ENCODE measurements at regions not wholly inside any gene's neighbourhood (a gene's known extent, or its start where the extent isn't known, plus 50 kb on each side); places are given as distances from the start of the nearest gene placed in this dataset.

DNA sequence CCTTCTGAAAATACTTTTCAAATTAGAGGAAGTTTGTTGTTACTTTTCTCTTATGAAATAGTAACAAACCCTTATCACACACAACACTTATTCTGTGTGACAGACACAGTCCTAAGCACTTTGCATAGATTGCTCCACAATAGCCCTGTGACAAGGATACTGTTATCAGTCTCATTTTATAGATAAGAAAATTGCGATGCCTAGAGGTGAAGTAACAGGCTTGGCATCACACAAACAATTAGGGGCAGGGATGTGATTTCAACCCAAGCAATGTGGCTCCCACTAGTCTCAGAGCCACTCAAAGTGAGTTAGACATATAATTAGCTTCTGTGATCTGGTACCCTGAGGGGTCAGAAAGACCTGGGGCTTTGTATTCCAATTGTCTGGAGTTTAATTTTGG lies 339.9 kb downstream of the FBXO8 start:
- no peak for DNase-seq (ENCODE audit: low read depth in 2 of 2)
- H3K4me3 ChIP-seq (replicated peaks in 1 of 2; ENCODE audit: low read depth in 2 of 2, low read length in 2 of 2), result no peak overlapping the region
- TF ChIP-seq, protein P1, sequence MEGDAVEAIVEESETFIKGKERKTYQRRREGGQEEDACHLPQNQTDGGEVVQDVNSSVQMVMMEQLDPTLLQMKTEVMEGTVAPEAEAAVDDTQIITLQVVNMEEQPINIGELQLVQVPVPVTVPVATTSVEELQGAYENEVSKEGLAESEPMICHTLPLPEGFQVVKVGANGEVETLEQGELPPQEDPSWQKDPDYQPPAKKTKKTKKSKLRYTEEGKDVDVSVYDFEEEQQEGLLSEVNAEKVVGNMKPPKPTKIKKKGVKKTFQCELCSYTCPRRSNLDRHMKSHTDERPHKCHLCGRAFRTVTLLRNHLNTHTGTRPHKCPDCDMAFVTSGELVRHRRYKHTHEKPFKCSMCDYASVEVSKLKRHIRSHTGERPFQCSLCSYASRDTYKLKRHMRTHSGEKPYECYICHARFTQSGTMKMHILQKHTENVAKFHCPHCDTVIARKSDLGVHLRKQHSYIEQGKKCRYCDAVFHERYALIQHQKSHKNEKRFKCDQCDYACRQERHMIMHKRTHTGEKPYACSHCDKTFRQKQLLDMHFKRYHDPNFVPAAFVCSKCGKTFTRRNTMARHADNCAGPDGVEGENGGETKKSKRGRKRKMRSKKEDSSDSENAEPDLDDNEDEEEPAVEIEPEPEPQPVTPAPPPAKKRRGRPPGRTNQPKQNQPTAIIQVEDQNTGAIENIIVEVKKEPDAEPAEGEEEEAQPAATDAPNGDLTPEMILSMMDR (IDR thresholded peaks at IDR 0.05; ENCODE audit: low read depth, low read length), result no peak

DNA sequence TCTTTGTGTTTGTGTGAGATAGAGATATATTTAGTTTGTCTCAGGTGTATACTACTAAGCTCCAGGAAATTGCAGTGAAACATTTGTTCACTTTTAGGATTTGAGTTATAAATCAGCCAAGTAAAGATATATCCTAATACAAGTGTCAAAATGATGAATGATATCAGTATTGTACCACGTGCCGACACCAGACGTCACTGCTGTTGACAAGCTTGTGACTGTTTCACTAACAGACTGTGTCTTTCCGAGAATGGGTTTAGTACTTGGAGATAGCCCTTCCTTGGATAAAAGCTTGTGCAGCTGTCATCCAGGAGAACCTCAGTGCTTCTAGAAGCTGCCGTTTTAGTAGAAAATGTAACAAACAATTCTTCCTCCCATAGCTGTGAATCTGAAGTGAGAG lies 343.3 kb downstream of the FBXO8 start:
- no peak overlapping the region for H3K4me3 ChIP-seq (replicated peaks in 1 of 2; ENCODE audit: low read depth in 2 of 2, low read length in 2 of 2)
- TF ChIP-seq, protein P1 (IDR thresholded peaks at IDR 0.05; ENCODE audit: low read depth, low read length), result no peak
- no peak for DNase-seq (ENCODE audit: low read depth in 2 of 2)

DNA sequence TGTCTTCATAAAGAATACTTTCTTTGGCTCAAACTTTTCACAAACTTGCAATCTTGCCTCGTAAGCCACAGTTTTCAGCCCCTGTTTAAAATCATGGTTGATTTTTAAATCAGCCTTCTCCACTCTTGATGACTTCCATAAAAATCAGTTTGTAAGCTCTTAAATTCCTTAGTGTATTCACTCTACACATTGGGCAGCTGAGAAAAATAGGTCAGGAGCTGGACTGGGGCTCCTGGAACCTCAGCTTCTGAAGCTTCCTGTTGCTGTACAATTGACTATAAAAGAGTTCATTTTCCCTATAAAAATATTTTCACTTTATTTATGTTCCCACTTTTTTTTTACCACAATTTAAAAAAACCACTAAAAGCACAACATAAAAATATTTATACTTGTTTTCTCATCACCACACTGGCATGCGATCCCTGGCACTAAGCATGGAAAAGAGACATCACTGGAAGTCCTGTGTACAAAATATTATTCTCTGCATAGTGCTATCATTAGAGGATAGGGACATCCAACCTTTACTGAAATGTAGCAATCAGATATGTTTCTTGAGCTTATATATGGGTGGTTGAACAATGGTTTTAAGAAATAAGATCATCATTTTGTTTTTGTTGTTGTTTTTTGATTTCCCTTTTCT lies 345.7 kb downstream of the FBXO8 start:
- peak in 1 of 2 donors; percentile 29 for DNase-seq (ENCODE audit: low read depth in 2 of 2)
- TF ChIP-seq, protein P1 (IDR thresholded peaks at IDR 0.05; ENCODE audit: low read depth, low read length), result no peak
- no peak overlapping the region for H3K4me3 ChIP-seq (replicated peaks in 1 of 2; ENCODE audit: low read depth in 2 of 2, low read length in 2 of 2)

DNA sequence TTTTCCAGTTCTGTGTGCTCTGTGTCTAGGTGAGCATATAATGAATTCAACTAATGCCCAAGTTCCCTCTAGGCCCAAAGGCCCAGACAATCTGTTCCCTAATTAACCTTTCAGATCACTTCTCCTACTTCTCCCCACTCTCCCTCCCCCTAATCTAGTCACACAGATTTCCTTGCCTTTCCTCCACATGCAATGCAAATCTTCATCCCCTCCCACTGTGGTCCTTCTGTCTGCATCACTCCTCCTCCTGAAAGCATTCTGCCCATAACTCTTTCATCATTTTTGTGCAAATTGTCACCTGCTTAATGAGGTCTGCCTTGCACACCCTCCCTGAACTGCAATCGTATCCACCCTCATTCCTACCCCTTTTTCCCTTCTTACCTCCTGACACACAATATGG lies 346.6 kb downstream of the FBXO8 start:
- DNase-seq (ENCODE audit: low read depth in 2 of 2), result no peak
- no peak overlapping the region for H3K4me3 ChIP-seq (replicated peaks in 1 of 2; ENCODE audit: low read depth in 2 of 2, low read length in 2 of 2)
- TF ChIP-seq, protein P1 (IDR thresholded peaks at IDR 0.05; ENCODE audit: low read depth, low read length), result no peak

DNA sequence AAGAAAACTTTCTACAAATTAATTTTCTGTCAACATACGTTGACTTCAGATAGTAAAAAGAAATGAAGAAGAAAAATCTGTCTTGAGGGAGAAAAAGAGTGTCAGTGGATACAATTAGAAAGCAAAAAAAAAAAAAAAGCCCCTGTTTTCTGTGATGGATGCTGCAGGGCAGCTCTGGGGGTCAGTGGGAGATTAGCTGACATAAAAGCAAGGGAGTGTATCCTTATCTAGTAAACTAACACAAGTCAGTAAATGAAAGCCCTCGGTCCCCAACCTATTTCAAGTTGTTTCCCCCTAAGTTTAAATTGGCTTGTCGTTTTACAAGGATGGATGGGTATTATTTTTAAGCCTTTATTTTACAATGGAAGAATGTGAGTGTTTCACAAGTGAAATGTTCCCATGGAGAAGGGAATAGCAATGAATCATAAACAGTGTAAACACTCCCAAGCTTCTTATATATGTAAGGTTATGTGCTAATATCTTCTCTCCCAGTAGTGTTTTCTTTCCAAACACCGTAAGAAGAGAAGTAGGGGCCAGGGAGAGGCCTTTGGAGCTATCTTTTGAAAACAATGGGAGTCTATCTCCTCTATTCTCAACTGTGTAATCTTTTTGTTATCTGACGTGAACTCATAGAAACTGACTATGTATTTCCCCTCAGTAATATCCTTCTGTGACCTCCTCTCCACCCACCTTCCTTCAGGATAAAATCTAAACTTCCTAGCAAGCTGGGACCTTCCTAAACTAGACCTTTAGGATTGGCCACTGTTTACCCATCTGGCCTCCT lies 347.7 kb downstream of the FBXO8 start:
- H3K4me3 ChIP-seq (replicated peaks in 1 of 2; ENCODE audit: low read depth in 2 of 2, low read length in 2 of 2), result no peak overlapping the region
- peak; percentile 78 to 80 for DNase-seq (ENCODE audit: low read depth in 2 of 2)
- TF ChIP-seq, protein P1 (IDR thresholded peaks at IDR 0.05; ENCODE audit: low read depth, low read length), result no peak

DNA sequence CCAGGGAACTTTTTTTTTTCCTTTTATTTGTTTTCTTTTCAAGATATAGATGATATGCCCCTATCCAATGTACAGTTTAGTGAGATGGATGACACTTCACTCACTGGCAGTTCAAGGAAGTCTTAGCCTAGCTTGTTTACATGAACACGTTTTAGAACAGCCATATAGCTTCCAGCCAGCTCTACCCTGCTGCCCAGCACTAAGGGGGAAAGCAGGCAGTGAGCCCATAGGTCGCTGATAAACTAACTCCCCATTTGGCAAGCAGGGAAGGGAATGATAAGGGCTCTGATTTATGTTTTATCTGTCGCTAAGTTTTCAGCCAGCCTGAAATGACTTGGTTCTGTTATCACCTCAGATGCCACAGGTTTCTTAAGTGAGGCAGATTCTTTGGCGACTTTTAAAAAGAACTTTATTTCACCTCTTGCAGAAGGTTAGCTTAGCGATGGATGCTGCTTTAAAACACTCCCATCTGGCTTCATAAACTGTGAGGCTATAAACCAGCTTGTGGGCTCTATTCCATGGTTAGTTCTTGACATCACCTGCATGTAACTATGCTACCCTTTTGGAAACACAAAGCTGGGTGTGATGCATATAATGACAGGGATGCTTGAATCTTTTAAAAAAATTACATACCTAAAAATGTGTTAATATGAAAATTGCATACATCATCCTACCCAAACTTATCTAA lies 348.4 kb downstream of the FBXO8 start:
- H3K4me3 ChIP-seq (replicated peaks in 1 of 2; ENCODE audit: low read depth in 2 of 2, low read length in 2 of 2), result no peak overlapping the region
- peak; percentile 3 to 25 for DNase-seq (ENCODE audit: low read depth in 2 of 2)
- TF ChIP-seq, protein P1 (IDR thresholded peaks at IDR 0.05; ENCODE audit: low read depth, low read length), result no peak
